HG02973 (cell line): ENCODE measurements at regions not wholly inside any gene's neighbourhood (a gene's known extent, or its start where the extent isn't known, plus 50 kb on each side); places are given as distances from the start of the nearest gene placed in this dataset.

Experiments used
- ATAC-seq: cut with Tn5 transposase; IDR thresholded peaks from one replicate; pipeline ENCODE4 v1.9.1; 2021; ENCODE audit warnings: moderate library complexity; ENCODE audit not compliant: unreplicated experiment

- ATAC-seq = no peak
Observed at GRCh38 chr5:5014586-5015235, 125.4 kb upstream of the ADAMTS16 start.

DNA sequence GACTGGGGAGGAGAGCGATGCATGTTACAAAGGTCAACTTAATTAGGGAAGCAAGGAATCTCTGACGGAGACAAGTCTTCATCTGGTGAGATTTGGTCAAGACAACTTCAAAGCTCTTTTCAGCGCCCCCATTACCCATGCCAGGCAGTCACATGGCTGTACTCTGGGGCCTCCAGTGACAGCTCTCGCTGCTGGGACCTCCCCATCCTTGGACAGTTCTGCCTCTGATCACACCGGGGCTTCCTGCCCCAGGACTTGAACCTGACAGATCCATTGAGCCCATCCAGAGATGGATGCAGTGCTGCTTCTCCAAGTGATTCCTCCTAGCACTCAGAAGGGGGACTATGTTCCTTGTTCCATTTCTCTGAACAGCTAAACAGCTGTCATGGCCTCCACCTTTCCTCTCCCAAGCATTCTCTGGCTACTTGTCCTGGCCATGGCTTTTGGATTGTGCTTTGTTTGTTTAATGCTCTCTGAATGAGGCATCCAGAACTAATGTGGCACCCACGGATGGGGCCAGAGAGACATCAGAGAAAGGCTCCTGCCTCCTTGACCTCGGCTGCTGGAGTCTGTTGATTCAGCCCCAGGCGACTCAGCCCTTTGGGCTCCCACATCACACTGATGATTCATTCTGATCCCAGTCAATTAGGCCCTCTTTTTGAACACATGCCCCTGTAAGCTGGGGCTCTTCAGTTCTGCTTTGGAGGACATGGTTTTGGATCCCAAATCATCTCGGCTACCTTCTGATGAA, 122.1 kb upstream of the ADAMTS16 start:
- no peak for ATAC-seq

- ATAC-seq = no peak
Observed at GRCh38 chr5:5018578-5018970, 121.6 kb upstream of the ADAMTS16 start.

DNA sequence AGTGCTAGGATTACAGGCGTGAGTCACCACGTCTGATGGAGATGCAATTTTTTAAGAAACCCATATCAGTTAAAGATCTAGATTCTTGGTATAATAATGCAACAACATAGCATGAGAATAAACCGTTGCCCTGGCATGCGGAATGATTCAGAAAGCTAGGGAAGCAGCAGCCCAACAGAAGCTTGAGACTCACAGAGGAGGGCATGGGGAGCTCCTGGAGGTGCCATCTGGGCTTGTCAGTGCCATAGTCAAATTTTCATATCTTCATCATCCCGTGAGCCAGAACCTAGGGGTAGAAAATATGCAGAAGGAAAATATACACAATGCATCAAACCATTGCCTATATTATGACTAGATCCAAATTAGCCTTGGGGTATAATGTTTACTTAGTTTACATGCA, 118.7 kb upstream of the ADAMTS16 start:
- no peak for ATAC-seq

GRCh38 chr5:5025098-5025773, 114.9 kb upstream of the ADAMTS16 start:
- ATAC-seq = no peak

DNA sequence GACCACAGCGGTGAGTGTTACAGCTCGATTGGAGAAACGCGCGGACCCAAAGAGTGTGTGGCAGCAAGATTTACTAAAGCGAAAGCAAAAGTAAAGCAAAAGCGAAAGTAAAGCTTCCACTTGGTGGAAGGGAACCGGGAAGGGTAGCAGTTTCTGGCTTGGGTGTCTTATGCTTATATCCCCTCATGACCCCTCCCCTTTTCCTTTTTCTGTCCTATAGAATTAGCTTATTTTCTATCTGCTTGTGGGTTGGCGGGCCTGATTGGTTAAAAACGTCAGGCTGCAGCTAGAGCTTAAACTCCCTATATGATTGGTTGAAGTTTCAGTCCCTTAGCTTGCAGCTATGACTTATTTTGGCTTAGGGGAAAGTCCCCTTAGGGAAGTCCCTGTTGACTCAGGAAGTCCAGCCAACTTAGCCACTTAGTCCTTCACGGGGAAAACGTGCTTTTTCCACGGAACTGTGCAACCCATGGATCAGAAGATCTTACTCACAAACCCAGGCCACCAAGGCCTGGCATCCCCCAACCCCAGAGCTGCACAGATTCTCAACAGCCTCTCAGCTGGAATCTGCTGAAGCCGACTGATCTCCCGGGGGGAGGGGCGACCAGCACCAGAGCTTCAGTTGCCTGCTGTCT, 114.2 kb upstream of the ADAMTS16 start:
- no peak for ATAC-seq

DNA sequence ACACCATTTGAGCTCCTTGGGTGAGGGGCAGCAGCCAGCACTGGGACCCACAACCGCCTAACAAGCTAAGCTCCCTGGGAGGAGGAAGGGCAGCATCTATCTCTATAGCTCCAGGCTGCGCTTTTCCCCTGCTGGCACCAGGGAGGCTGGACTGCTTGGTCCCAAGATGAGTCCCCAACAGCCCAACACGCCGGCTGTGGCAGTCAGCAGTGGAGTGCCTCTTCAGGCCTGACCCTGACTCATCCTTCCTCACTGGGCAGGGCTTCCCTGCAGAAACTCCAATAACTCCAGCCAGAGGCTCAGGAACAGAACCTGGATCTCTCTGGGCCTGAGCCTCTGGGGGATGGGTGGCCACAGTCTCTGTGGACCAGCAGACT, 113.7 kb upstream of the ADAMTS16 start:
- no peak for ATAC-seq

DNA sequence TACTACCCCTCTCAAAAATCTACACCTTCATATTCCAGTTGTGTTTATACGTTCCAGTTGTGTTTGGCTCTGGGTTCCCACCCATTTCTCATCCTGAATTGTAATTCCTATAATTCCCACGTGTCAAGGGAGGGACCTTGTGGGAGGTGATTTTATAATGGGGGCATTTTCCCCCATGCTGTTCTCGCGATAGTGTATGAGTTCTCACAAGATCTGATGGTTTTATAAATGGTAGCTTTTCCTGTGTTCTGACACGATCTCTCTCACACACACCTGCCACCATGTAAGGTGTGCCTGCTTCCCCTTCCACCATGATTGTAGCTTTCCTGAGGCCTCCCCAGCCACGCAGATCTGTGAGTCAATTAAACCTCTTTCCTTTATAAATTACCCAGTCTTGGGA, 108.5 kb upstream of the ADAMTS16 start:
- no peak for ATAC-seq

DNA sequence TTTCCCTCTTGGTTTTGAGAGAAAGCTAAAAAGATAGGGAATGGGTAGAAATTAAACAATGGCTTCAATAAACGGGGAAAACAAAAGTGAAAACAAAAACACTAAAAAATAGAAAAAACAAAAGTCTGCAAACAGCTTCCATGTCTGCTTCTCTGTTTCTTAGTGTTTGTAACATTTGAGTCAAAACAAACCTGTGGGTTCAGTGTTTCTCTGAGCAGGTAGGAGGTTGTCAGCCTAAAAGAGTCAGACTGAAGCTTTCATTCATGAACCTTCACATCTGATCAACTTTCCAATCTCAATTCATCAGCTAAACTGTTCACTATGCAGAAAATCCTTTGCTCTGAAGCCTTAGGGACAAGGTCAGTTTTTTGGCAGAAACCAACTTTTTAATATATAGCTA, 102.5 kb upstream of the ADAMTS16 start:
- ATAC-seq = no peak

DNA sequence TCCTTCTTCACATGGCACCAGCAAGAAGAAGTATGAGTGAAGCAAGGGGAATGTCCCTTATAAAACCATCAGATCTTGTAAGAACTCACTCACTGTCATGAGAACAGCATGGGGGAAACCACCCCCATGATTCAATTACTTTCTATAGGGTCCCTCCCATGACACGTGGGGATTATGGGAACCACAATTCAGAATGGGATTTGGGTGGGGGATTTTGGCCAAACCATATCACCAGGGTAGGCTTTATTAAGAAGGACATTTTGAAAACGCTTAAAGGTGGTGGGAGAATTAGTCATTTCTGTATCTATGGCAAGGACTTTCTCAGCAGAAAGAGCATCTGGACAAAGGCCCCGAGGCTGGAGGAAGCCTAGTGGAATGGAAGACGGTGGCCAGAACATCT, 100.2 kb upstream of the ADAMTS16 start:
- ATAC-seq = no peak

GRCh38 chr5:5040712-5041111, 99.4 kb upstream of the ADAMTS16 start:
- ATAC-seq = no peak

GRCh38 chr5:5042806-5043205, 97.3 kb upstream of the ADAMTS16 start:
- no peak for ATAC-seq

GRCh38 chr5:5043346-5043745, 96.8 kb upstream of the ADAMTS16 start:
- ATAC-seq = no peak

DNA sequence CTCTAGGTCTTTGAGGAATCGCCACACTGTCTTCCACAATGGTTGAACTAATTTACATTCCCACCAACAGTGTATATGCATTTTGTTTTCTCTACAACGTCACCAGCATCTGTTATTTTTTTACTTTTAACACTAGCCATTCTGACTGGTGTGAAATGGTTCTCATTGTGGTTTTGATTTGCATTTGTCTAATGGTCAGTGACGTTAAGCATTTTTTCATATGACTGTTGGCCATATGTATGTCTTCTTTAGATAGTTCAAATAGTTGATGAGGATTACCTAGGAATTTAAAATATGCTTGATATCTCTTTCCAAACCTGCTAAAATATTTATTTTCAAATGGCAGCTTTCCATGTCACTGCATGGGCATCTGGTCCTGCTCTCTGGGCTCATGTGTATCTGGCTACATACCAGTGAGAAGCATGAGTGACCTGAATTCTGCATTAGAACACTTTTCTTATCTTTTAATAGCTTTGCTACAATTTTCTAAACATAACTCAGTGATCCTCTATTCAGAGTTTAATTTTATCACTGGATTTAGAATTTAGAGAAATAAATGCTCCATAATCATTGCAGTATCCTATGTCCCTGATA, 95.8 kb upstream of the ADAMTS16 start:
- ATAC-seq = no peak

DNA sequence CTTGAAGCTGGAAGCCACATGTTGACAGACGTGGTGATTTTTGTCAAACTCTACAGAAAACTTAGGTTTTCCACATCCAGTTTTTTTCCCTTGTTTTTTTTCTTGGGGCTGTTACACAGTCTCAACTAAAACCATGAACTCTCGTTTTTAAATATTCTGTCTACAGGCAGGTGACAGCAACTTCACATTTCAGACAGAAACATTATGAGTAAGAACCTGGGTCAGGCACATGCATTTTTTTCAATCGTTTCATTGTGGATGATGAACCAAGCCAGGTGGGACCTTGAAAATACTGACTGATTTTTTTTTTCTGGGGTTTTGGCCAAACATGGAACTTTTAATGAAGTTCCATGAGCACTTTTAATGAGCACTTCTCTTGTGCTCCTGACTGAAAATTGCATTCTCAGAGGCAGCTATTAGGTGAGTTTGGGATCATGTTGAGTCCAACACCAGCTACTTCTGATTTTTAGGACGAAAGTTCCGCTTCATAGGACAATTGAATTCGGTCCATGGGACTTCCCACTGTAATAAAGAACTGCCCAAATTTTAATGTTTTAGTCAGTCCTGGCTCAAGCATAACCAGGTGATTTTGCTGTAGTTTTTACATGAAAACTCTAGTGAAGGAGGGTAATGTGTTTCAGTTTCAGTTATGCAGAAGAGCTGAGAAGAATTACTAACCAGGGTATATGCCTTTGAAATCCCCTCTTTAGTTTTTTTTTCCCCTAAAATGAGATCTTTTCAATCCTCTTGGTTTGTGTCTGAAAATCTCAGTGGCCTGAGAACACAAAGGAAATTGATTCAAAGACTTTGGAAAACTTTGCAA, 93.2 kb upstream of the ADAMTS16 start:
- peak; percentile 81 for ATAC-seq

- no peak for ATAC-seq
Observed at GRCh38 chr5:5050801-5051200, 89.3 kb upstream of the ADAMTS16 start.

DNA sequence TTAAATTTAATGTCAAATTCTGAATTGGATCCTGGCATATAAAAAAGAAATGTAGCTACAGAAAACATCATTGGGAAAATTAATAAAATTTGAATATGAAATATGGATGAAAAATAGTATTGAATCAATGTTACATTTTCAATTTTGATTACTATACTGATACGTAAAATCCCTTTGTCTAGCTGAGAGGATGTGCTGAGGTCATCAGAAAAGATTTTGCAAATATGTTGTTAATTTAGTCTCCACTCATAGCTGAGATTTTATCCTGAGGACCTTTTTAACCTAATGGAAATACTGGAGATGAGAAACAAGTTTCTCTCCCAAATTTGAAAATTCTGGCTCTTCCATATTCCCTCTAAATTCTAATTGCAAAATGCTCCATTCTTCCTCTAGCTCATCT, 84.4 kb upstream of the ADAMTS16 start:
- no peak for ATAC-seq

GRCh38 chr5:5061836-5062235, 78.3 kb upstream of the ADAMTS16 start:
- ATAC-seq = no peak

GRCh38 chr5:5062525-5063302, 77.4 kb upstream of the ADAMTS16 start:
- ATAC-seq = no peak

GRCh38 chr5:5063533-5063953, 76.6 kb upstream of the ADAMTS16 start:
- ATAC-seq = peak; percentile 59
